Hepatocyte (in vitro differentiated cells): ENCODE measurements at regions not wholly inside any gene's neighbourhood (a gene's known extent, or its start where the extent isn't known, plus 50 kb on each side); places are given as distances from the start of the nearest gene placed in this dataset.

ENCODE experiments used
- DNase-seq: peaks from one replicate; pipeline ENCODE4 v3.0.0-alpha.2; 2016; ENCODE audit warnings: low spot score
- H2AFZ ChIP-seq: fragments of 200-600 bp; sonication (generic); 2 replicates; pipeline ENCODE4 v1.6.0; 2016; ENCODE audit warnings: antibody characterized with exemption, mild to moderate bottlenecking
- H3K27ac ChIP-seq: fragments of 200-600 bp; sonication (generic); 2 replicates; pipeline ENCODE4 v1.5.1; 2016; ENCODE audit warnings: mild to moderate bottlenecking
- H3K27me3 ChIP-seq: fragments of 200-600 bp; sonication (generic); 2 replicates; pipeline ENCODE4 v1.6.1; 2016
- H3K36me3 ChIP-seq: fragments of 200-600 bp; sonication (generic); replicated peaks from 2 replicates; pipeline ENCODE4 v1.5.1; 2016; ENCODE audit warnings: low read depth; ENCODE audit not compliant: insufficient read depth
- H3K4me1 ChIP-seq: fragments of 200-600 bp; sonication (generic); 2 replicates; pipeline ENCODE4 v1.5.1; 2016; ENCODE audit warnings: mild to moderate bottlenecking, moderate library complexity; ENCODE audit not compliant: insufficient read depth
- H3K4me2 ChIP-seq: fragments of 200-600 bp; sonication (generic); 2 replicates; pipeline ENCODE4 v1.6.0; 2016
- H3K4me3 ChIP-seq: fragments of 200-600 bp; sonication (generic); 2 replicates; pipeline ENCODE4 v1.5.1; 2016; ENCODE audit warnings: mild to moderate bottlenecking
- H3K79me2 ChIP-seq: fragments of 200-600 bp; sonication (generic); 2 replicates; pipeline ENCODE4 v1.6.0; 2017; ENCODE audit warnings: mild to moderate bottlenecking
- H3K9me2 ChIP-seq: fragments of 200-600 bp; sonication (generic); replicated peaks from 2 replicates; pipeline ENCODE4 v1.6.0; 2017; ENCODE audit warnings: mild to moderate bottlenecking; ENCODE audit not compliant: insufficient read depth
- H3K9me3 ChIP-seq: fragments of 200-600 bp; sonication (generic); 2 replicates; pipeline ENCODE4 v1.5.1; 2016; ENCODE audit warnings: low read depth, mild to moderate bottlenecking
- H4K20me1 ChIP-seq: fragments of 200-600 bp; sonication (generic); 2 replicates; pipeline ENCODE4 v1.6.0; 2016; ENCODE audit warnings: mild to moderate bottlenecking; ENCODE audit not compliant: insufficient read depth, poor library complexity, severe bottlenecking
- CTCF ChIP-seq: fragments of 200-600 bp; sonication (generic); IDR thresholded peaks from 2 replicates; pipeline ENCODE4 v1.5.1; 2016; ENCODE audit warnings: antibody characterized with exemption, mild to moderate bottlenecking; ENCODE audit not compliant: poor library complexity
- EZH2 ChIP-seq: fragments of 200-600 bp; sonication (generic); IDR thresholded peaks from 2 replicates; pipeline ENCODE4 v1.6.1; 2016; ENCODE audit warnings: antibody characterized with exemption, mild to moderate bottlenecking, borderline replicate concordance
- EZH2phosphoT487 ChIP-seq: fragments of 200-600 bp; sonication (generic); IDR thresholded peaks from one replicate; pipeline ENCODE4 v1.6.1; 2018; ENCODE audit warnings: antibody characterized with exemption, mild to moderate bottlenecking, low read depth, moderate library complexity; ENCODE audit not compliant: unreplicated experiment, severe bottlenecking
- WGBS: methylation state at CpG from one replicate; pipeline ENCODE4 v1.1.6; 2016; ENCODE audit warnings: low lambda C conversion rate; ENCODE audit errors: missing lambda C conversion rate; 5-methylcytosine and 5-hydroxymethylcytosine counted together

- Histone ChIP-seq H3K4me1 (no peaks in the 10 kb centered on the region), H3K9me2 (no peaks in the 10 kb centered on the region), H4K20me1 (no peaks in the 10 kb centered on the region), H3K36me3 (no peaks in the 10 kb centered on the region), H2AFZ (no peak overlapping the region), H3K4me3 (no peak overlapping the region), H3K27me3 (no peaks in the 10 kb centered on the region), H3K4me2 (no peak overlapping the region), H3K27ac (no peak overlapping the region), H3K79me2 (no peaks in the 10 kb centered on the region), H3K9me3 (no peaks in the 10 kb centered on the region)
- TF ChIP-seq CTCF (no peak), EZH2phosphoT487 (no peak), EZH2 (no peak)
- DNase-seq, result no peak
These were observed 332.2 kb upstream of the RBMS3 start for GRCh38 chr3:28948685-28949084.

- Histone ChIP-seq H3K4me3 (no peak overlapping the region), H3K36me3 (no peaks in the 10 kb centered on the region), H3K27ac (no peak overlapping the region), H3K27me3 (no peaks in the 10 kb centered on the region), H3K9me2 (no peaks in the 10 kb centered on the region), H4K20me1 (no peaks in the 10 kb centered on the region), H2AFZ (no peak overlapping the region), H3K79me2 (no peaks in the 10 kb centered on the region), H3K4me1 (no peaks in the 10 kb centered on the region), H3K9me3 (no peaks in the 10 kb centered on the region), H3K4me2 (no peak overlapping the region)
- DNase-seq, result no peak
- TF ChIP-seq EZH2phosphoT487 (no peak), CTCF (no peak), EZH2 (no peak)
- WGBS, result 100% methylated on average over 1 of the region's 1 CpG
These were observed 331.3 kb upstream of the RBMS3 start for GRCh38 chr3:28949580-28949979.

DNA sequence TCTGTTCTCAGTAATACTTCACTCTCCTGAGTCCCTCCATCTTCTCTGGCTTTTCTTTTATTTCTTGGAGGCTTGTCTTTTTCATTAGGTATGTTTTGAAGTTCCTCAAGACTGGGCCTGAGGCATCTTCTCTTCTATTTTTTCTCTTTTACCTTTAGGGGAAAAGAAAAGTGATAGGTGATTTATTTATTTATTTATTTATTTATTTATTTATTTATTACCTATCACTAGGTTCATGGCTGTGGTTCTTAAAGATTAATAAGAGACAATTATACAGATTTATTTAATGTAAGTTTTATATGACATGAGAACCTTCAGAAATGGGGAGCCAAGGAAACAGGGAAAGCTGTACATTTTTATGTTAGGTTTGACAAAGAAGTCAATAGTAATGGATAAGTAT lies 330.3 kb upstream of the RBMS3 start:
- Histone ChIP-seq H4K20me1 (no peaks in the 10 kb centered on the region), H3K9me3 (no peaks in the 10 kb centered on the region), H3K36me3 (no peaks in the 10 kb centered on the region), H3K4me1 (no peaks in the 10 kb centered on the region), H3K4me2 (no peak overlapping the region), H3K4me3 (no peak overlapping the region), H3K27ac (no peak overlapping the region), H2AFZ (no peak overlapping the region), H3K79me2 (no peaks in the 10 kb centered on the region), H3K27me3 (no peaks in the 10 kb centered on the region), H3K9me2 (no peaks in the 10 kb centered on the region)
- no peak for DNase-seq
- TF ChIP-seq EZH2phosphoT487, result no peak
- no peak for TF ChIP-seq CTCF
- TF ChIP-seq EZH2, result no peak
